Ovary (tissue), 3 donors: ENCODE measurements at regions not wholly inside any gene's neighbourhood (a gene's known extent, or its start where the extent isn't known, plus 50 kb on each side); places are given as distances from the start of the nearest gene placed in this dataset.

ENCODE experiments used
- CTCF ChIP-seq, 3 donors: fragments of 450-650 bp in 2 of 3; fragments of 200-600 bp in 1 of 3; IDR thresholded peaks; one replicate each; pipeline versions ENCODE4 v1.5.1 to v1.8.0; 2016 to 2022; ENCODE audit warnings: antibody characterized with exemption in 3 of 3, mild to moderate bottlenecking in 1 of 3
- POLR2A ChIP-seq: fragments of 450-650 bp; IDR thresholded peaks from one replicate; pipeline ENCODE4 v1.6.1; 2017; ENCODE audit warnings: antibody characterized with exemption, mild to moderate bottlenecking, moderate library complexity
- donor health status: DM: no; HTN: no; CAD: no.

DNA sequence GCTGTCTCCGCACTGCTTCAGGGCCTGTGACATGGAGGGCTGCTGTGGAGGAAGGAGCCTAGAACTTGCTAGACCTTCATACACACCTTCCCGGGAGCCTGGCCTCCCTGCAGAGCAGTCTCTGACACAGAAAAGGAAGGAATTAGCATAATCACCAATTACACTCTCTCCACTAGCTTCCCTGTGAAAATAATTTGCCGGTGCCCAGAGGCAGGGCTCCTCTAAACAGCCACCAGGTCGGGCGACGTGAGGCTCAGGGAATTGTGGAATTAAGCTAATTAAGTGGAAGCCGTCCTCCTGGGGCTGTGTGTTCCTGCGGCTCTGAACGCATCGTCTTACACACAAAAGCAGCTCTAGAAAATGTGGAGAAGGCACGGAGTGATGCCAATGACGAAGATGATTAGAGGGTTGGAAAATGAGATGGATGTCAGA lies 82.6 kb downstream of the NENF start:
- TF ChIP-seq CTCF (IDR thresholded peaks at IDR 0.05) (no peak), POLR2A (no peak)
